NCI-H2171 treated with DMSO at 0.1 percent for 48 hours (cell line): ENCODE measurements at regions not wholly inside any gene's neighbourhood (a gene's known extent, or its start where the extent isn't known, plus 50 kb on each side); places are given as distances from the start of the nearest gene placed in this dataset.
"Not testable (repeated sequence)": the region's sequence is repeated elsewhere in the genome, so short reads cannot be mapped to it uniquely, and the experiment has no call there.

Experiments used
- DNase-seq: peaks from one replicate; lab custom pipeline; 2025; lab: John Stamatoyannopoulos, UW

GRCh38 chr2:203631068-203631757, 75.2 kb upstream of the CD28 start:
- DNase-seq = no peak

DNA sequence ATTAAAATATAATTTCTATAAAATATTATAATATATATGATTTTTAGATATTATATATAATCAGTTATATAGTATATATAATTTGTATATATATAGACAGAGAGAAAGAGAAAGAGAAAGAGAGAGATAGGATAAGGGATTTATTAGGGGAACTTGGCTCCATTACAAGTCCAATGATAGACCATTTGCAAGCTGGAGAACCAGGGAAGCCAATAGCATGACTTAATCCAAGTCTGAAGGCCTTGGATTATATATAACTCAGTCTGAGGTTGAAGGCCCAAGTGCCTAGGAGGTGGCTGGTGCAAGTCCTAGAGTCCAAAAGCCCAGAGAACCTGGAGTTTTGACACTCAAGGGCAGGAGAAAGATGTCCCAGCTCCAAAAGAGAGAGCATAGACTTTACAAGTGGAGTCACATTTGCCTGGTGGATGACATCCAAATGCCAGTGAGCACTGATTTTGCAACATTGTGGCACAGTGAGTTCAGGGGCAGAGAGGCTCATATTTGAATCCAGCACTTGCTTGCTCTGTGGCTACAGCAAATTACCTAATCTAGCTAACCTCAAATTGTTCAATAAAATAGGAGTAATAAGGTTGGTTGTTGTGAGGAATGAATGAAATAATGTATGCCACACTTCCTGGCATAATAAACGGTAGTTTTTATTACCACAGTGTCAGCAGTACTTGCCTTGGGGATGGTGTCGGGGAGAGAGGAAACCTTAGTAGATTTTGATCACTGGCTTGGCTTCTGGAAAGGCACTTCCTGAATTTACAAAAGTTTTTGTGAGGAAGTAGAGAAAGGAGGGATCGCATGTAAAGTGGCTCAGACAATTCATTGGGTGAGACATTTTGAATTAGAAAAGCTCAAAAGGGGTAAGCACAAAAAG, 69.6 kb upstream of the CD28 start:
- no peak for DNase-seq

DNA sequence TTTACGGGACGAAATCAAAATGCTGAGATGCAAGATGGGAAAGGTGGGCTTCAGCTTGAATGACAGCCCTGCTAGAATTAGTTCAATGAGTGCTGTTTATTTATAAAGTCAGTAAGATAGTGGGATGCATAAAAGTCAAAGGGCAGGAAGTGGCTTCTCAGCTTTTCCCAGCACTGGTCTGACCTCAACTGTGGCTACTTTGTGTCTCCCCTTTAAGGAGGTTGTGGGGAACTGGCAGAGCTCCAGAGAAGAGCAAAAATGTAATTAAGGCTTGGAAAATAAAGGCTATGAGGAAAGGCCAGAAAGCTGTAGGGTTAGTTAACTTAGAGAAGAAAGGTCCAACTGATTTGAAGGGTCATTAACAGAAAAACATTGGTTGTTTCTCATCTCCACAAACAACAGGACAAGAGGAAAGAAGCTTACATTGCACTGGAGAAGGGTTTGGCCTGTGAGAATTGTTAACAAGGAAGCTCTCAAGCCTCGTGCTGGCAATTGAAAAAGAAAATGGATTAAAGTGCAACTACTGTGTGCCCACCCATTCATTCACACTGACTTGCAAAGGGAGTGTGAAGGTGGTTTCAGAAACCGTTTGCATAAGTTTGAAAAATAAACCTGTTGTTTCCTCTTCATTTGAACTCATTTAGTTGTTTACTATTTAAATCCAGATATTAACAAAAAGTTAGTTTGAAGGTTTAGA, 68.8 kb upstream of the CD28 start:
- DNase-seq = no peak

- not testable (repeated sequence) for DNase-seq
Measured at GRCh38 chr2:203641865-203642264, 64.6 kb upstream of the CD28 start.

GRCh38 chr2:203642841-203643240, 63.6 kb upstream of the CD28 start:
- not testable (repeated sequence) for DNase-seq

- no peak for DNase-seq
Measured at GRCh38 chr2:203645831-203646230, 60.6 kb upstream of the CD28 start.

DNA sequence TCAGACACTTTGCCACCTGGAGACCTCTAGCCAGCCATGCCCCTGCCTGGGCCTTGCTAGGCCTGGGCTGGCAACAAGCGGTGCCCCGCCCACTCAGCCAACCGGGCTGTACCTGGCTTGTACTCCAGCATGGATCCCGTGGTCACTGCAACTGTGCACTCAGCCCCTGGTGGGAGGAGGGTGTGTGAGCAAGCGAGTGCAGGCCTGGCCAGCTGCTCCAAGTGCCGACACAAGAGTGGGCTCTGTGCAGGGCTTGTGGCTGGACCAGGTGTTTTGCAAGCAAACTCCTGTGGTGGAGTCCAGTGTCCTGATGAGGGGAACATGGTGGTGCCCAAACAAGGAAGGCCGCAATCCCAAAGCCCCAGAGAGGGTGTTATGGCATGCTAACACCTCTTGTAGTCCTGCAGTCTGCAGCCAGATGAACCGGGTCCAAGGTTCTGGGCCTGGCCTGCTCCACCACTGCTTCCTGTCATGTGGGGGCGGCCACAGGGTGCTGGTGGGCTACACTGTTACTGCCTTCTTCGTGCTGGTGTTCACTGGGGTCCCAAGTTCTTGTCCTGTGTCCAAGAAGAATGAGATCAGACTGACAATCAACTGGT, 60.1 kb upstream of the CD28 start:
- no peak for DNase-seq

- no peak for DNase-seq
Measured at GRCh38 chr2:203646961-203647360, 59.5 kb upstream of the CD28 start.

DNA sequence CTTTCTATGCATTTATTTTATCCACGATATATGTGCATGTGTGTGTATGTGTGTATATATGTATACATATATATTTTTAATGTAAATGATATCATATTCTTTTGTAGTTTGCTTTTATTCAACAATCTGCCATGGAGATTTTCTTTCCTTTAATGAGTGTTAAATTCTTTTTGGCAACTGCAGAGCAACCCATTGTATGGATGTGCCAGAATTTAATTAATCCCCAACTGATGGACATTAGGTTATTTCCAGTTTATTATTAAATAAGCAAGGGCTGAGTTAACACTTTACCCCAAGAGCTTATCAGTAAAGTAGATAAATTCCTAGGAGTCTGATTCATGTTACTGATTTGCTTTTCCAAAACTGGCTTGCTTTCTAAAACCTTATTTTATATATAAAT, 58.9 kb upstream of the CD28 start:
- DNase-seq = no peak

DNA sequence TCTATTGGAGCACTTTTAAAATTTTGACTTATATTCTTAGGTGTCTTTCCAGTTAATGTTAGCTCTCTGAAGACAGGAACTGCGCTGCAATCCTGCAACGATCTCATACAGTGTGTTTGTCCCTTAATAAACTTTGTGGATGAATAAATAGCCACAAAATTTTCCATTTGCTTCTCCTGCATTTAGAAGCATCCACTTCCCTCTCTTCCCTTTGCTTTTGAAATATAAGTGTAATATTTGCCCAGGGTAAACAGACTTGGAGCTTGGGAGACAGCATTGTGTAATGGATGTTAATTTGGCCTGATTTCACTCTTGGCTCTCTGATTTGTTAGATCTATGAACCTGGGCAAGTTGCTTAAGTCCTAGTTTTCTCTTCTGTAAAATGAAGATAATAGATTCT, 58.2 kb upstream of the CD28 start:
- no peak for DNase-seq

DNA sequence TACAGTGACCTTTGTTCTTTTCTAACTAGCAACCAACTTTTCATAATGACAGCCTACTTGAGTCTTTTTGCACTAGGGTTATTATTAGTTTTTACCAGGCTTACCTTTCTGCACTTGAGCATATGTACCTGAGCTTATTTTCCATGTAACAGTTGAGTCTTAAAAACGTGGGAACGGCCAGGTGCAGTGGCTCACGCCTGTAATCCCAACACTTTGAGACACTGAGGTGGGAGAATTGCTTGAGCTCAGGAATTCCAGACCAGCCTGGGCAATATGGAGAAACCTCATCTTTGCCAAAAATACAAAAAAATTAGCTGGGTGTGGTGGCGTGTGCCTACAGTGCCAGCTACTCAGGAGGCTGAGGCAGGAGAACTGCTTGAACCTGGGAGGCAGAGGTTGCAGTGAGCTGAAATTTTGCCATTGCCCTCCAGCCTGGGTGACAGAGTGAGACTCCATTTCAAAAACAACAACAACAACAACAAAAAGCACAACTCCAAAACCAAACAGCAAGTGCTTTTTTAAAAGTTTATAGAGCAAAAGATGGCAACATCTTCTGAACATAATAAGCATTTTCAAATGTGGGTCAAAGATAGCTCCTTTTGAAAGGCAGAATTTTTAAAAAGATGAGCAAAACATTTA, 57.1 kb upstream of the CD28 start:
- no peak for DNase-seq

GRCh38 chr2:203650860-203651613, 55.4 kb upstream of the CD28 start:
- DNase-seq = peak; percentile 26

- DNase-seq = no peak
Measured at GRCh38 chr2:203651621-203652020, 54.8 kb upstream of the CD28 start.

DNA sequence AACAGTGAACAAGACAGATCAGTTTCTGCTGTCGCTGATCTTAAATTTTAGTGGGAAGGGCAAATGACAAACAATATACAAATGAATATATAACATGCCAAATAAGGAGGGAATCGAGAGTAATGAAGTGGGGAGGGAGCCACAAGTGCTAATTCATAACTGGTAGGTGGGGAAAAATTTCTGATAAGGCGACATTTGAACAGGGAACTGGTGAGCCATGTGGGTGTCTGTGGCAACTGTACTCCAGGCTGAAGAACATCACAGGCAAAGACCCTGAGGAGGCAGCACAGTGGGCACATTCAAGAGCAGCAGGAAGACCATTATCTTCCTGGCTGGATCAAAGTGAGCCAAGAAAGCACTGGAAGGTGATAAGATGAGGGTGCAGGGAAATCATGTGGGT, 51.6 kb upstream of the CD28 start:
- no peak for DNase-seq

GRCh38 chr2:203656522-203657287, 49.7 kb upstream of the CD28 start:
- no peak for DNase-seq
